Heart right ventricle (tissue), 16 donors: ENCODE measurements at regions not wholly inside any gene's neighbourhood (a gene's known extent, or its start where the extent isn't known, plus 50 kb on each side); places are given as distances from the start of the nearest gene placed in this dataset.

Experiments used
- ATAC-seq, 8 donors: fragments of 200-7000 bp; cut with Tn5 transposase; one replicate each; pipeline ENCODE4 v1.9.1; 2020; ENCODE audit warnings: mild to moderate bottlenecking in 8 of 8, moderate library complexity in 8 of 8, moderate number of reproducible peaks in 1 of 8
- DNase-seq, 2 donors: peaks; one replicate each; pipeline ENCODE4 v3.0.0-alpha.2; 2020
- H3K27ac ChIP-seq, 10 donors: fragments of 200-600 bp; sonication (generic) in 2 of 10; one replicate each; pipeline versions ENCODE4 v1.5.0 to v1.8.0; 2020 to 2022; ENCODE audit warnings: mild to moderate bottlenecking in 3 of 10
- H3K27me3 ChIP-seq, 7 donors: fragments of 200-600 bp; one replicate each; pipeline ENCODE4 v1.8.0; 2021 to 2022; ENCODE audit warnings: mild to moderate bottlenecking in 2 of 7
- H3K36me3 ChIP-seq, 9 donors: fragments of 200-600 bp; sonication (generic) in 1 of 9; one replicate each; pipeline versions ENCODE4 v1.5.0 to v1.8.0; 2020 to 2022; ENCODE audit warnings: mild to moderate bottlenecking in 2 of 9
- H3K4me1 ChIP-seq, 9 donors: fragments of 200-600 bp; sonication (generic) in 1 of 9; one replicate each; pipeline versions ENCODE4 v1.5.0 to v1.8.0; 2020 to 2022; ENCODE audit warnings: mild to moderate bottlenecking in 4 of 9
- H3K4me3 ChIP-seq, 10 donors: fragments of 200-600 bp; sonication (generic) in 2 of 10; one replicate each; pipeline versions ENCODE4 v1.5.0 to v1.8.0; 2020 to 2022; ENCODE audit warnings: mild to moderate bottlenecking in 7 of 10, moderate library complexity in 2 of 10
- H3K9me3 ChIP-seq, 11 donors: fragments of 200-600 bp in 10 of 11; sonication (generic) in 2 of 11; one replicate each; pipeline versions ENCODE4 v1.5.0 to v1.8.0; 2013 to 2022; ENCODE audit warnings: mild to moderate bottlenecking in 2 of 11, control low read depth in 1 of 11, moderate library complexity in 1 of 11
- CTCF ChIP-seq, 9 donors: fragments of 200-600 bp; sonication (generic) in 2 of 9; IDR thresholded peaks; one replicate each; pipeline versions ENCODE4 v1.5.0 to v1.8.0; 2021 to 2022; ENCODE audit warnings: antibody characterized with exemption in 9 of 9, mild to moderate bottlenecking in 5 of 9, moderate library complexity in 1 of 9
- WGBS, 2 donors: extraction: QIAGEN DNeasy Blood & Tissue Kit; methylation state at CpG; one replicate each; pipeline ENCODE4 v1.1.7; 2013; ENCODE audit warnings: inconsistent platforms in 1 of 2; 5-methylcytosine and 5-hydroxymethylcytosine counted together
- intact Hi-C, 10 donors: fragments of 100-400 bp; cut with DNase I; formaldehyde crosslinking; loops; one replicate each; pipeline versions ENCODE4 v1.11.1 to v1.14.2; 2022
- donor health status: Arrhythmogenic right ventricular cardiomyopathy.
- donor health status: ischemic (EF 13 %, LVEDD 7.1; RV severe dilation, severe dysfunction).
- donor health status: healthy with polysubstance abuse.
- donor health status: DM: no; HTN: yes; CAD: no.
- donor health status: DM: no; HTN: no; CAD: no.
- donor health status: ischemic (EF 25% LVEDD 6.9; RV normal size, moderate dysfunction).
- donor health status: ischemic (EF 25% LVEDD 5.7; RV mildly dilated, moderate dysfunction).
- donor health status: healthy.
- donor health status: DM: yes; HTN: yes; CAD: no.
- donor health status: Ischemic cardiomyopathy.
- donor health status: ischemic (EF 35%, LVEDD 5.7; RV mildly dilated, moderate dysfunction).
- donor health status: nonischemic (EF 11% LVEDD 7.7; RV severe dilation, severe dysfunction).
- donor health status: DM: yes; HTN: yes; CAD: no.
- donor health status: PGD.
- donor health status: ischemic (EF 29% LVEDD 5.4; RV normal size, mild dysfunction).
- donor health status: nonischemic (EF 23%, LVEDD 6.1; RV moderate dilation, normal function).

- H3K4me3 ChIP-seq, result no peak overlapping the region
- intact Hi-C loops, result no loop called here
Measured at GRCh38 chr12:92629349-92630065, 73.3 kb upstream of the PLEKHG7 start.

GRCh38 chr12:92628476-92628875, 74.3 kb upstream of the PLEKHG7 start:
- 96% methylated on average over 2 of the region's 2 CpGs for WGBS, 2 donors
- no peak for TF ChIP-seq CTCF (IDR thresholded peaks at IDR 0.05)
- no peak for ATAC-seq

More at GRCh38 chr12:92629349-92630065, 73.3 kb upstream of the PLEKHG7 start:
- Histone ChIP-seq H3K4me1 (no peaks in the 10 kb centered on the region), H3K9me3 (no peaks in the 10 kb centered on the region), H3K36me3 (no peaks in the 10 kb centered on the region), H3K27me3 (no peaks in the 10 kb centered on the region), H3K27ac (no peak overlapping the region)
- no peak for DNase-seq
- no peak for TF ChIP-seq CTCF (IDR thresholded peaks at IDR 0.05)
- WGBS, 2 donors, result 52 to 56% methylated on average over 9 of the region's 9 CpGs
- ATAC-seq, result no peak

GRCh38 chr12:92627511-92627910, 75.3 kb upstream of the PLEKHG7 start:
- Histone ChIP-seq H3K27ac (no peak overlapping the region), H3K36me3 (no peaks in the 10 kb centered on the region), H3K9me3 (no peaks in the 10 kb centered on the region), H3K4me1 (no peaks in the 10 kb centered on the region), H3K27me3 (no peaks in the 10 kb centered on the region), H3K4me3 (no peak overlapping the region)
- intact Hi-C loops, result no loop called here
- TF ChIP-seq CTCF (IDR thresholded peaks at IDR 0.05), result no peak
- 86 to 89% methylated on average over 2 of the region's 2 CpGs for WGBS, 2 donors
- DNase-seq, result no peak
- no peak for ATAC-seq

More at GRCh38 chr12:92628476-92628875, 74.3 kb upstream of the PLEKHG7 start:
- DNase-seq, result no peak
- no peaks in the 10 kb centered on the region for H3K4me1 ChIP-seq
- intact Hi-C loops, result no loop called here
- no peak overlapping the region for H3K4me3 ChIP-seq
- H3K9me3 ChIP-seq, result no peaks in the 10 kb centered on the region
- no peaks in the 10 kb centered on the region for H3K27me3 ChIP-seq
- H3K36me3 ChIP-seq, result no peaks in the 10 kb centered on the region
- H3K27ac ChIP-seq, result no peak overlapping the region

- Histone ChIP-seq H3K27ac (no peak overlapping the region), H3K4me1 (no peaks in the 10 kb centered on the region), H3K4me3 (no peak overlapping the region), H3K36me3 (no peaks in the 10 kb centered on the region), H3K27me3 (no peaks in the 10 kb centered on the region), H3K9me3 (peaks cover 0 to 9% (median 0%) of the 10 kb centered on the region in 11 donors)
- DNase-seq (no peak), ATAC-seq (no peak)
- no peak for TF ChIP-seq CTCF (IDR thresholded peaks at IDR 0.05)
- intact Hi-C loops, result no loop called here
- WGBS, 2 donors, result 89 to 90% methylated on average over 3 of the region's 3 CpGs
Measured at GRCh38 chr12:92625639-92626310, 77.0 kb upstream of the PLEKHG7 start.
